Fibroblast of skin of right biceps (primary cell): ENCODE measurements at regions not wholly inside any gene's neighbourhood (a gene's known extent, or its start where the extent isn't known, plus 50 kb on each side); places are given as distances from the start of the nearest gene placed in this dataset.
A peak's percentile ranks its signal among the peaks of the same experiment; 100 is the strongest.

Experiments
- DNase-seq: peaks from one replicate; pipeline ENCODE4 v3.0.0-alpha.2; 2013

- DNase-seq, result peak; percentile 46
These were observed 768.1 kb upstream of the TBX3 start for GRCh38 chr12:115451780-115452736.

GRCh38 chr12:115451151-115451779 is 767.3 kb upstream of the TBX3 start:
- DNase-seq, result no peak

- DNase-seq, result no peak
These were observed 766.7 kb upstream of the TBX3 start for GRCh38 chr12:115450710-115451109.

- DNase-seq, result no peak
These were observed 766.0 kb upstream of the TBX3 start for GRCh38 chr12:115450017-115450416.

- no peak for DNase-seq
These were observed 765.6 kb upstream of the TBX3 start for GRCh38 chr12:115449526-115449925.

- peak; percentile 72 for DNase-seq
These were observed 760.4 kb upstream of the TBX3 start for GRCh38 chr12:115444346-115444745.

- DNase-seq, result no peak
These were observed 759.5 kb upstream of the TBX3 start for GRCh38 chr12:115443351-115443938.

- DNase-seq, result peak; percentile 89
These were observed 756.5 kb upstream of the TBX3 start for GRCh38 chr12:115440438-115440837.

- DNase-seq, result no peak
These were observed 755.1 kb upstream of the TBX3 start for GRCh38 chr12:115439008-115439601.

GRCh38 chr12:115438314-115438713 is 754.3 kb upstream of the TBX3 start:
- no peak for DNase-seq

GRCh38 chr12:115437061-115437567 is 753.1 kb upstream of the TBX3 start:
- no peak for DNase-seq

GRCh38 chr12:115433014-115433634 is 749.1 kb upstream of the TBX3 start:
- DNase-seq, result no peak

GRCh38 chr12:115430636-115431035 is 746.7 kb upstream of the TBX3 start:
- no peak for DNase-seq

- DNase-seq, result no peak
These were observed 742.8 kb upstream of the TBX3 start for GRCh38 chr12:115426732-115427131.

- no peak for DNase-seq
These were observed 740.0 kb upstream of the TBX3 start for GRCh38 chr12:115424003-115424402.

- no peak for DNase-seq
These were observed 739.6 kb upstream of the TBX3 start for GRCh38 chr12:115423546-115423987.

- no peak for DNase-seq
These were observed 739.0 kb upstream of the TBX3 start for GRCh38 chr12:115422845-115423545.

- no peak for DNase-seq
These were observed 738.1 kb upstream of the TBX3 start for GRCh38 chr12:115421796-115422709.

- no peak for DNase-seq
These were observed 737.4 kb upstream of the TBX3 start for GRCh38 chr12:115421350-115421749.

- DNase-seq, result no peak
These were observed 735.2 kb upstream of the TBX3 start for GRCh38 chr12:115419145-115419646.

GRCh38 chr12:115417610-115418009 is 733.6 kb upstream of the TBX3 start:
- no peak for DNase-seq
